ENCODE measurements at regions not wholly inside any gene's neighbourhood (a gene's known extent, or its start where the extent isn't known, plus 50 kb on each side); places are given as distances from the start of the nearest gene placed in this dataset.

GRCh38 chr20:51979226-51979625 is 176.9 kb upstream of the SALL4 start:
- no peak for DNase-seq (ENCODE audit: low spot score in 2 of 2)
- Histone ChIP-seq H3K9me3 (peaks cover 12 to 14% of the 10 kb centered on the region in 2 donors), H3K4me3 (no peak overlapping the region), H3K27ac (no peak overlapping the region), H3K4me1 (no peaks in the 10 kb centered on the region), H3K36me3 (no peaks in the 10 kb centered on the region), H3K27me3 (no peaks in the 10 kb centered on the region)
- intact Hi-C loops (cut with DNase I; ENCODE audit: low total_unique reads): no loop called here
- TF ChIP-seq POLR2AphosphoS5 (IDR thresholded peaks at IDR 0.05) (no peak), POLR2A (IDR thresholded peaks at IDR 0.05) (no peak)
- TF ChIP-seq, protein P1, sequence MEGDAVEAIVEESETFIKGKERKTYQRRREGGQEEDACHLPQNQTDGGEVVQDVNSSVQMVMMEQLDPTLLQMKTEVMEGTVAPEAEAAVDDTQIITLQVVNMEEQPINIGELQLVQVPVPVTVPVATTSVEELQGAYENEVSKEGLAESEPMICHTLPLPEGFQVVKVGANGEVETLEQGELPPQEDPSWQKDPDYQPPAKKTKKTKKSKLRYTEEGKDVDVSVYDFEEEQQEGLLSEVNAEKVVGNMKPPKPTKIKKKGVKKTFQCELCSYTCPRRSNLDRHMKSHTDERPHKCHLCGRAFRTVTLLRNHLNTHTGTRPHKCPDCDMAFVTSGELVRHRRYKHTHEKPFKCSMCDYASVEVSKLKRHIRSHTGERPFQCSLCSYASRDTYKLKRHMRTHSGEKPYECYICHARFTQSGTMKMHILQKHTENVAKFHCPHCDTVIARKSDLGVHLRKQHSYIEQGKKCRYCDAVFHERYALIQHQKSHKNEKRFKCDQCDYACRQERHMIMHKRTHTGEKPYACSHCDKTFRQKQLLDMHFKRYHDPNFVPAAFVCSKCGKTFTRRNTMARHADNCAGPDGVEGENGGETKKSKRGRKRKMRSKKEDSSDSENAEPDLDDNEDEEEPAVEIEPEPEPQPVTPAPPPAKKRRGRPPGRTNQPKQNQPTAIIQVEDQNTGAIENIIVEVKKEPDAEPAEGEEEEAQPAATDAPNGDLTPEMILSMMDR (IDR thresholded peaks at IDR 0.05): no peak

GRCh38 chr20:51978070-51978501 is 175.8 kb upstream of the SALL4 start:
- no peaks in the 10 kb centered on the region for H3K36me3 ChIP-seq
- DNase-seq (ENCODE audit: low spot score in 2 of 2): no peak
- H3K27me3 ChIP-seq: no peaks in the 10 kb centered on the region
- intact Hi-C loops (cut with DNase I; ENCODE audit: low total_unique reads): no loop called here
- no peak overlapping the region for H3K27ac ChIP-seq
- no peak overlapping the region for H3K4me3 ChIP-seq
- no peaks in the 10 kb centered on the region for H3K4me1 ChIP-seq
- TF ChIP-seq, protein P1 (IDR thresholded peaks at IDR 0.05): no peak
- TF ChIP-seq POLR2A (IDR thresholded peaks at IDR 0.05) (no peak), POLR2AphosphoS5 (IDR thresholded peaks at IDR 0.05) (no peak)
- H3K9me3 ChIP-seq: peaks cover 12 to 14% of the 10 kb centered on the region in 2 donors

DNA sequence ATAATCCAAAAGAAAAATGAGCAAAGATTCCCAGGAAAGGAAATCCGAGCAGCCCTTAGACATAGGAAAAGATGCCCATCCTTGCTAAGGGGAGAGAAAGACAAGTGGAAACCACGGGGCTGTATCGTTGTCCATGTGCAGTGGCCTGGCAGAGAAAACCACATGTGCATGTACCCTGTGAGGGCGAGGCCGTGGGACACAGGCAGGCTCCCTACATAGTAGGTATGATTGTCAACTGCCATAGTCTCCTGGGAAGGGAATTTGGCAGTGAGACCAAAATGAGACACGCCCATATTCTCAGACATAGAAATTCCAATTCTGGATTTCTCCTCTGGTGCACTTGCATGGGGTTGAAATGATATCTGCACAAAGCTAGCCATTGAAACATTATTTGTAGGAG is 169.7 kb upstream of the SALL4 start:
- Histone ChIP-seq H3K4me3 (no peak overlapping the region), H3K36me3 (no peaks in the 10 kb centered on the region), H3K9me3 (peaks cover 0 to under 1% of the 10 kb centered on the region in 2 donors), H3K4me1 (no peaks in the 10 kb centered on the region), H3K27ac (no peak overlapping the region), H3K27me3 (no peaks in the 10 kb centered on the region)
- DNase-seq (ENCODE audit: low spot score in 2 of 2): no peak
- TF ChIP-seq, protein P1 (IDR thresholded peaks at IDR 0.05): no peak
- TF ChIP-seq POLR2AphosphoS5 (IDR thresholded peaks at IDR 0.05) (no peak), POLR2A (IDR thresholded peaks at IDR 0.05) (no peak)
- intact Hi-C loops (cut with DNase I; ENCODE audit: low total_unique reads): loop anchor here (5.0 kb wide), 1 partner anchor 1145 kb away; no protein-coding TSS in a partner anchor

- Histone ChIP-seq H3K9me3 (no peaks in the 10 kb centered on the region), H3K36me3 (no peaks in the 10 kb centered on the region), H3K4me1 (no peaks in the 10 kb centered on the region), H3K27ac (no peak overlapping the region), H3K4me3 (no peak overlapping the region), H3K27me3 (no peaks in the 10 kb centered on the region)
- intact Hi-C loops (cut with DNase I; ENCODE audit: low total_unique reads): loop anchor here (5.0 kb wide), 1 partner anchor 1144 kb away; no protein-coding TSS in a partner anchor
- TF ChIP-seq POLR2A (IDR thresholded peaks at IDR 0.05) (no peak), POLR2AphosphoS5 (IDR thresholded peaks at IDR 0.05) (no peak)
- TF ChIP-seq, protein P1 (IDR thresholded peaks at IDR 0.05): no peak
- DNase-seq (ENCODE audit: low spot score in 2 of 2): no peak
Measured at GRCh38 chr20:51970858-51971257, 168.5 kb upstream of the SALL4 start.

- H3K4me1 ChIP-seq: no peaks in the 10 kb centered on the region
- intact Hi-C loops (cut with DNase I; ENCODE audit: low total_unique reads): no loop called here
- no peaks in the 10 kb centered on the region for H3K27me3 ChIP-seq
- no peaks in the 10 kb centered on the region for H3K9me3 ChIP-seq
- no peak for TF ChIP-seq POLR2A (IDR thresholded peaks at IDR 0.05)
- no peak for TF ChIP-seq POLR2AphosphoS5 (IDR thresholded peaks at IDR 0.05)
- TF ChIP-seq, protein P1 (IDR thresholded peaks at IDR 0.05): no peak
- no peak overlapping the region for H3K4me3 ChIP-seq
- DNase-seq (ENCODE audit: low spot score in 2 of 2): no peak
- no peak overlapping the region for H3K27ac ChIP-seq
- H3K36me3 ChIP-seq: no peaks in the 10 kb centered on the region
Measured at GRCh38 chr20:51969191-51969590, 166.9 kb upstream of the SALL4 start.
